ENCODE measurements at regions not wholly inside any gene's neighbourhood (a gene's known extent, or its start where the extent isn't known, plus 50 kb on each side); places are given as distances from the start of the nearest gene placed in this dataset.

- ChIA-PET POLR2A (ENCODE audit: partially characterized antibody) (no interaction called here), CTCF (ENCODE audit: partially characterized antibody) (no interaction called here)
- H3K36me3 Mint-ChIP-seq, result no peaks in the 10 kb centered on the region
- Histone ChIP-seq H3K36me3 (ENCODE audit: insufficient read depth, low read length) (no peaks in the 10 kb centered on the region), H3K4me3 (ENCODE audit: low read length in 2 of 2) (no peak overlapping the region), H3K27me3 (ENCODE audit: insufficient read depth, low read length) (no peaks in the 10 kb centered on the region), H3K27ac (ENCODE audit: low read depth, low read length) (no peak overlapping the region), H3K9me3 (ENCODE audit: control insufficient read depth in 1 of 2, low read length in 2 of 2) (no peaks in the 10 kb centered on the region), H3K4me1 (ENCODE audit: insufficient read depth, low read length) (no peaks in the 10 kb centered on the region)
- H3K4me3 Mint-ChIP-seq, result no peak overlapping the region
- intact Hi-C loops (cut with micrococcal nuclease), result no loop called here
- H3K4me1 Mint-ChIP-seq, result no peaks in the 10 kb centered on the region
- H3K27me3 Mint-ChIP-seq, result no peaks in the 10 kb centered on the region
- peaks cover 0 to 7% (median under 1%) of the 10 kb centered on the region in 8 donors for H3K9me3 Mint-ChIP-seq
- no peak for DNase-seq
- H3K27ac Mint-ChIP-seq, result no peak overlapping the region
Observed at GRCh38 chr9:118336943-118337330, 632.7 kb downstream of the TLR4 start.

GRCh38 chr9:118360036-118360435 lies 655.8 kb downstream of the TLR4 start:
- intact Hi-C loops (cut with micrococcal nuclease), result no loop called here
- Histone ChIP-seq H3K27ac (ENCODE audit: low read depth, low read length) (no peak overlapping the region), H3K9me3 (ENCODE audit: control insufficient read depth in 1 of 2, low read length in 2 of 2) (no peaks in the 10 kb centered on the region), H3K4me1 (ENCODE audit: insufficient read depth, low read length) (no peaks in the 10 kb centered on the region), H3K36me3 (ENCODE audit: insufficient read depth, low read length) (no peaks in the 10 kb centered on the region), H3K27me3 (ENCODE audit: insufficient read depth, low read length) (no peaks in the 10 kb centered on the region), H3K4me3 (ENCODE audit: low read length in 2 of 2) (no peak overlapping the region)
- ChIA-PET CTCF (ENCODE audit: partially characterized antibody) (no interaction called here), POLR2A (ENCODE audit: partially characterized antibody) (no interaction called here)
- Mint-ChIP-seq H3K27ac (no peak overlapping the region), H3K4me3 (no peak overlapping the region), H3K27me3 (no peaks in the 10 kb centered on the region), H3K9me3 (peaks cover 0 to 8% (median 5%) of the 10 kb centered on the region in 8 donors), H3K36me3 (no peaks in the 10 kb centered on the region), H3K4me1 (no peaks in the 10 kb centered on the region)
- DNase-seq, result no peak

GRCh38 chr9:118362123-118362522 lies 657.9 kb downstream of the TLR4 start:
- H3K4me3 ChIP-seq (ENCODE audit: low read length in 2 of 2), result no peak overlapping the region
- H3K4me1 ChIP-seq (ENCODE audit: insufficient read depth, low read length), result no peaks in the 10 kb centered on the region
- ChIA-PET CTCF (ENCODE audit: partially characterized antibody) (no interaction called here), POLR2A (ENCODE audit: partially characterized antibody) (no interaction called here)
- H3K4me1 Mint-ChIP-seq, result no peaks in the 10 kb centered on the region
- intact Hi-C loops (cut with micrococcal nuclease), result no loop called here
- DNase-seq, result no peak
- no peaks in the 10 kb centered on the region for H3K9me3 ChIP-seq (ENCODE audit: control insufficient read depth in 1 of 2, low read length in 2 of 2)
- H3K4me3 Mint-ChIP-seq, result no peak overlapping the region
- no peak overlapping the region for H3K27ac Mint-ChIP-seq
- H3K36me3 ChIP-seq (ENCODE audit: insufficient read depth, low read length), result no peaks in the 10 kb centered on the region
- H3K27me3 Mint-ChIP-seq, result no peaks in the 10 kb centered on the region
- H3K27ac ChIP-seq (ENCODE audit: low read depth, low read length), result no peak overlapping the region
- H3K9me3 Mint-ChIP-seq, result peaks cover 3 to 13% (median 5%) of the 10 kb centered on the region in 8 donors
- no peaks in the 10 kb centered on the region for H3K36me3 Mint-ChIP-seq
- H3K27me3 ChIP-seq (ENCODE audit: insufficient read depth, low read length), result no peaks in the 10 kb centered on the region

- H3K4me3 Mint-ChIP-seq, result no peak overlapping the region
- Histone ChIP-seq H3K27ac (ENCODE audit: low read depth, low read length) (no peak overlapping the region), H3K4me3 (ENCODE audit: low read length in 2 of 2) (no peak overlapping the region), H3K4me1 (ENCODE audit: insufficient read depth, low read length) (no peaks in the 10 kb centered on the region), H3K27me3 (ENCODE audit: insufficient read depth, low read length) (no peaks in the 10 kb centered on the region), H3K36me3 (ENCODE audit: insufficient read depth, low read length) (no peaks in the 10 kb centered on the region), H3K9me3 (ENCODE audit: control insufficient read depth in 1 of 2, low read length in 2 of 2) (no peaks in the 10 kb centered on the region)
- no peak overlapping the region for H3K27ac Mint-ChIP-seq
- intact Hi-C loops (cut with micrococcal nuclease), result no loop called here
- H3K27me3 Mint-ChIP-seq, result no peaks in the 10 kb centered on the region
- no peaks in the 10 kb centered on the region for H3K36me3 Mint-ChIP-seq
- no peak for DNase-seq
- POLR2A ChIA-PET (ENCODE audit: partially characterized antibody), result no interaction called here
- no peaks in the 10 kb centered on the region for H3K4me1 Mint-ChIP-seq
- H3K9me3 Mint-ChIP-seq, result peaks cover 3 to 13% (median 5%) of the 10 kb centered on the region in 8 donors
- CTCF ChIA-PET (ENCODE audit: partially characterized antibody), result no interaction called here
Observed at GRCh38 chr9:118362596-118362995, 658.4 kb downstream of the TLR4 start.

- H3K9me3 ChIP-seq (ENCODE audit: control insufficient read depth in 1 of 2, low read length in 2 of 2), result no peaks in the 10 kb centered on the region
- no peaks in the 10 kb centered on the region for H3K4me1 ChIP-seq (ENCODE audit: insufficient read depth, low read length)
- no peak overlapping the region for H3K27ac ChIP-seq (ENCODE audit: low read depth, low read length)
- CTCF ChIA-PET (ENCODE audit: partially characterized antibody), result interaction anchor here (1.2 kb wide), 1 partner anchor 10 kb away, joined by 3 read pairs; no protein-coding TSS in a partner anchor
- Mint-ChIP-seq H3K9me3 (peaks cover 3 to 17% (median 7%) of the 10 kb centered on the region in 8 donors), H3K4me1 (no peaks in the 10 kb centered on the region), H3K36me3 (no peaks in the 10 kb centered on the region), H3K27me3 (no peaks in the 10 kb centered on the region), H3K27ac (no peak overlapping the region), H3K4me3 (no peak overlapping the region)
- H3K36me3 ChIP-seq (ENCODE audit: insufficient read depth, low read length), result no peaks in the 10 kb centered on the region
- no peak for DNase-seq
- no peaks in the 10 kb centered on the region for H3K27me3 ChIP-seq (ENCODE audit: insufficient read depth, low read length)
- intact Hi-C loops (cut with micrococcal nuclease), result no loop called here
- POLR2A ChIA-PET (ENCODE audit: partially characterized antibody), result no interaction called here
- H3K4me3 ChIP-seq (ENCODE audit: low read length in 2 of 2), result no peak overlapping the region
Observed at GRCh38 chr9:118364266-118365106, 660.3 kb downstream of the TLR4 start.

- H3K4me1 Mint-ChIP-seq, result no peaks in the 10 kb centered on the region
- CTCF ChIA-PET (ENCODE audit: partially characterized antibody), result interaction anchor here (1.2 kb wide), 1 partner anchor 8 kb away, joined by 3 read pairs; no protein-coding TSS in a partner anchor
- H3K27ac ChIP-seq (ENCODE audit: low read depth, low read length), result no peak overlapping the region
Observed at GRCh38 chr9:118366228-118366627, 662.0 kb downstream of the TLR4 start.

GRCh38 chr9:118367383-118367782 lies 663.2 kb downstream of the TLR4 start:
- no peak overlapping the region for H3K27ac Mint-ChIP-seq
- no peaks in the 10 kb centered on the region for H3K9me3 ChIP-seq (ENCODE audit: control insufficient read depth in 1 of 2, low read length in 2 of 2)
- no peaks in the 10 kb centered on the region for H3K36me3 Mint-ChIP-seq
- H3K27ac ChIP-seq (ENCODE audit: low read depth, low read length), result no peak overlapping the region
- no peak for DNase-seq
- H3K36me3 ChIP-seq (ENCODE audit: insufficient read depth, low read length), result no peaks in the 10 kb centered on the region
- no peak overlapping the region for H3K4me3 ChIP-seq (ENCODE audit: low read length in 2 of 2)
- H3K27me3 Mint-ChIP-seq, result no peaks in the 10 kb centered on the region
- intact Hi-C loops (cut with micrococcal nuclease), result no loop called here
- H3K4me3 Mint-ChIP-seq, result no peak overlapping the region
- H3K4me1 ChIP-seq (ENCODE audit: insufficient read depth, low read length), result no peaks in the 10 kb centered on the region
- peaks cover 0 to 14% (median 4%) of the 10 kb centered on the region in 8 donors for H3K9me3 Mint-ChIP-seq
- no peaks in the 10 kb centered on the region for H3K4me1 Mint-ChIP-seq
- no peaks in the 10 kb centered on the region for H3K27me3 ChIP-seq (ENCODE audit: insufficient read depth, low read length)
- ChIA-PET POLR2A (ENCODE audit: partially characterized antibody) (no interaction called here), CTCF (ENCODE audit: partially characterized antibody) (no interaction called here)

More at GRCh38 chr9:118366228-118366627, 662.0 kb downstream of the TLR4 start:
- Mint-ChIP-seq H3K27ac (no peak overlapping the region), H3K4me3 (no peak overlapping the region), H3K27me3 (no peaks in the 10 kb centered on the region), H3K36me3 (no peaks in the 10 kb centered on the region), H3K9me3 (peaks cover 0 to 17% (median 6%) of the 10 kb centered on the region in 8 donors)
- H3K4me1 ChIP-seq (ENCODE audit: insufficient read depth, low read length), result no peaks in the 10 kb centered on the region
- POLR2A ChIA-PET (ENCODE audit: partially characterized antibody), result no interaction called here
- no peak for DNase-seq
- no peaks in the 10 kb centered on the region for H3K27me3 ChIP-seq (ENCODE audit: insufficient read depth, low read length)
- H3K36me3 ChIP-seq (ENCODE audit: insufficient read depth, low read length), result no peaks in the 10 kb centered on the region
- intact Hi-C loops (cut with micrococcal nuclease), result no loop called here
- no peaks in the 10 kb centered on the region for H3K9me3 ChIP-seq (ENCODE audit: control insufficient read depth in 1 of 2, low read length in 2 of 2)
- H3K4me3 ChIP-seq (ENCODE audit: low read length in 2 of 2), result no peak overlapping the region

All from CD4-positive, alpha-beta memory T cell (primary cell).